GM12872 (cell line): ENCODE measurements at regions not wholly inside any gene's neighbourhood (a gene's known extent, or its start where the extent isn't known, plus 50 kb on each side); places are given as distances from the start of the nearest gene placed in this dataset.

Source experiments
- CTCF ChIP-seq: IDR thresholded peaks from 3 replicates; pipeline ENCODE4 v1.5.1; 2011; ENCODE audit warnings: low read depth, mild to moderate bottlenecking, low read length, moderate library complexity; ENCODE audit not compliant: insufficient read depth

- no peak for TF ChIP-seq CTCF
These were observed 210.9 kb upstream of the PRKD1 start for GRCh38 chr14:30138567-30138966.

- TF ChIP-seq CTCF = no peak
These were observed 214.6 kb upstream of the PRKD1 start for GRCh38 chr14:30142216-30142615.

- TF ChIP-seq CTCF = no peak
These were observed 216.0 kb upstream of the PRKD1 start for GRCh38 chr14:30143627-30144026.

- no peak for TF ChIP-seq CTCF
These were observed 226.1 kb upstream of the PRKD1 start for GRCh38 chr14:30153717-30154116.

GRCh38 chr14:30156571-30156970, 228.9 kb upstream of the PRKD1 start:
- TF ChIP-seq CTCF = no peak

GRCh38 chr14:30158299-30158698, 230.7 kb upstream of the PRKD1 start:
- TF ChIP-seq CTCF = no peak

- TF ChIP-seq CTCF = no peak
These were observed 231.7 kb upstream of the PRKD1 start for GRCh38 chr14:30159374-30159773.

- TF ChIP-seq CTCF = no peak
These were observed 233.0 kb upstream of the PRKD1 start for GRCh38 chr14:30160608-30161007.
